ENCODE measurements at regions not wholly inside any gene's neighbourhood (a gene's known extent, or its start where the extent isn't known, plus 50 kb on each side); places are given as distances from the start of the nearest gene placed in this dataset.

GRCh38 chr6:153538491-153538890 is 407.4 kb upstream of the RGS17 start:
- Histone ChIP-seq H3K27me3 (ENCODE audit: control insufficient read depth in 1 of 2, insufficient read depth in 2 of 2, low read length in 2 of 2) (no peaks in the 10 kb centered on the region), H2AFZ (ENCODE audit: low read length) (no peak overlapping the region), H3K4me3 (replicated peaks in 1 of 3; ENCODE audit: insufficient read depth in 1 of 3, low read depth in 2 of 3, low read length in 3 of 3) (no peak overlapping the region), H3K36me3 (replicated peaks in 1 of 2; ENCODE audit: control insufficient read depth in 1 of 2, insufficient read depth in 2 of 2, low read length in 2 of 2) (no peaks in the 10 kb centered on the region), H4K20me1 (ENCODE audit: insufficient read depth, low read length) (no peaks in the 10 kb centered on the region), H3K4me2 (ENCODE audit: low read depth, low read length) (no peak overlapping the region), H3K79me2 (ENCODE audit: insufficient read depth, low read length) (no peaks in the 10 kb centered on the region), H3K9me3 (ENCODE audit: low read length) (peaks cover 44% of the 10 kb centered on the region), H3K27ac (ENCODE audit: extremely low read length, insufficient read depth, low read length) (no peak overlapping the region), H3K4me1 (ENCODE audit: insufficient read depth, low read length) (no peaks in the 10 kb centered on the region), H3K9ac (ENCODE audit: insufficient read depth, low read depth, low read length) (no peak overlapping the region)
- CTCF ChIA-PET (ENCODE audit: low intra/inter-chr PET ratio, low total read pairs), result no interaction called here
- TF ChIP-seq SIN3B (IDR thresholded peaks at IDR 0.05; ENCODE audit: low read length) (no peak), HINFP (CRISPR knock-in tag; IDR thresholded peaks at IDR 0.05; ENCODE audit: low read depth) (no peak), BCLAF1 (IDR thresholded peaks at IDR 0.05) (no peak), NFIC (IDR thresholded peaks at IDR 0.05; ENCODE audit: low read length) (no peak), ESRRA (CRISPR knock-in tag; IDR thresholded peaks at IDR 0.05; ENCODE audit: low read depth) (no peak), SAFB2 (CRISPR knock-in tag; IDR thresholded peaks at IDR 0.05; ENCODE audit: borderline replicate concordance, low read depth) (no peak), PAX8 (CRISPR knock-in tag; IDR thresholded peaks at IDR 0.05; ENCODE audit: borderline replicate concordance) (no peak), ZNF234 (CRISPR knock-in tag; conservative IDR thresholded peaks at IDR 0.05) (no peak)
- ATAC-seq (no peak), FAIRE-seq (no peak), DNase-seq (ENCODE audit: low spot score) (no peak)
- WGBS (ENCODE audit: low lambda C conversion rate), result 0% methylated on average over 1 of the region's 1 CpG
- in situ Hi-C loops (cut with HindIII; ENCODE audit: extremely low pct_ligation_motif_present, low pct_unique_long_range_greater_than_20kb) (no loop called here), intact Hi-C loops (cut with micrococcal nuclease; ENCODE audit: unreplicated experiment) (no loop called here)
- POLR2A ChIA-PET, result no interaction called here
- BruUV-seq (replicated peaks), result no TSS peak
